Neuronal stem cell (in vitro differentiated cells): ENCODE measurements at regions not wholly inside any gene's neighbourhood (a gene's known extent, or its start where the extent isn't known, plus 50 kb on each side); places are given as distances from the start of the nearest gene placed in this dataset.

Experiments
- DNase-seq: peaks from one replicate; pipeline ENCODE4 v3.0.0-alpha.2; 2013; ENCODE audit warnings: low spot score
- H2AFZ ChIP-seq: one replicate; pipeline ENCODE4 v1.6.1; 2013; ENCODE audit warnings: mild to moderate bottlenecking, low read length, inconsistent platforms
- H2AK5ac ChIP-seq: 2 replicates; pipeline ENCODE4 v1.6.1; 2013; ENCODE audit warnings: low read depth, mild to moderate bottlenecking, inconsistent platforms, low read length, moderate library complexity, mixed read lengths
- H2BK120ac ChIP-seq: 2 replicates; pipeline ENCODE4 v1.6.1; 2013; ENCODE audit warnings: low read depth, mild to moderate bottlenecking, inconsistent platforms, low read length, moderate library complexity, mixed read lengths
- H2BK12ac ChIP-seq: one replicate; pipeline ENCODE4 v1.6.1; 2013; ENCODE audit warnings: low read length, inconsistent platforms
- H2BK15ac ChIP-seq: 2 replicates; pipeline ENCODE4 v1.6.1; 2013; ENCODE audit warnings: mild to moderate bottlenecking, low read length, inconsistent platforms, mixed read lengths
- H2BK5ac ChIP-seq: one replicate; pipeline ENCODE4 v1.6.1; 2013; ENCODE audit warnings: inconsistent platforms, mild to moderate bottlenecking, low read length, moderate library complexity
- H3K14ac ChIP-seq: one replicate; pipeline ENCODE4 v1.6.1; 2013; ENCODE audit warnings: low read length, inconsistent platforms
- H3K18ac ChIP-seq: 2 replicates; pipeline ENCODE4 v1.6.1; 2013; ENCODE audit warnings: low read length, inconsistent platforms
- H3K23ac ChIP-seq: 2 replicates; pipeline ENCODE4 v1.6.1; 2013; ENCODE audit warnings: low read depth, mild to moderate bottlenecking, mixed read lengths, low read length, inconsistent platforms; ENCODE audit not compliant: poor library complexity
- H3K27ac ChIP-seq: replicated peaks from 3 replicates; pipeline ENCODE4 v1.5.1; 2013; ENCODE audit warnings: low read length, inconsistent platforms
- H3K27me3 ChIP-seq, 3 experiments: 2 replicates each; pipeline ENCODE4 v1.6.1; 2013; ENCODE audit warnings: low read length in 3 of 3, mild to moderate bottlenecking in 2 of 3, inconsistent platforms in 1 of 3, low read depth in 1 of 3, mixed read lengths in 1 of 3, moderate library complexity in 1 of 3; ENCODE audit not compliant: control insufficient read depth in 3 of 3, insufficient read depth in 3 of 3
- H3K36me3 ChIP-seq, 2 donors: replicated peaks in 1 of 2; 2 replicates each; pipeline ENCODE4 v1.6.1; 2013; ENCODE audit warnings: low read length in 2 of 2; ENCODE audit not compliant: control insufficient read depth in 2 of 2, insufficient read depth in 2 of 2
- H3K4ac ChIP-seq: 2 replicates; pipeline ENCODE4 v1.6.1; 2013; ENCODE audit warnings: inconsistent platforms, mild to moderate bottlenecking, low read length, moderate library complexity
- H3K4me1 ChIP-seq, 2 donors: 1 replicate in 1 of 2; 2 replicates in 1 of 2; pipeline ENCODE4 v1.6.1; 2013; ENCODE audit warnings: low read length in 2 of 2, low read depth in 1 of 2; ENCODE audit not compliant: control insufficient read depth in 2 of 2, insufficient read depth in 1 of 2
- H3K4me2 ChIP-seq: one replicate; pipeline ENCODE4 v1.6.1; 2013; ENCODE audit warnings: mild to moderate bottlenecking, low read length, inconsistent platforms; ENCODE audit not compliant: insufficient read depth, poor library complexity, severe bottlenecking
- H3K4me3 ChIP-seq, 2 donors: 2 replicates each; pipeline ENCODE4 v1.5.1; 2013; ENCODE audit warnings: low read length in 2 of 2, mild to moderate bottlenecking in 2 of 2, inconsistent platforms in 1 of 2, moderate library complexity in 1 of 2
- H3K79me1 ChIP-seq: one replicate; pipeline ENCODE4 v1.6.1; 2013; ENCODE audit warnings: low read depth, mild to moderate bottlenecking, inconsistent platforms, low read length, moderate library complexity
- H3K9ac ChIP-seq: one replicate; pipeline ENCODE4 v1.6.1; 2013; ENCODE audit warnings: mild to moderate bottlenecking, low read depth, low read length, inconsistent platforms; ENCODE audit not compliant: poor library complexity
- H3K9me3 ChIP-seq, 2 donors: replicated peaks in 1 of 2; 2 replicates each; pipeline versions ENCODE3 to v1.6.1; 2013; ENCODE audit warnings: low read length in 2 of 2, mild to moderate bottlenecking in 2 of 2, inconsistent platforms in 1 of 2, low read depth in 1 of 2, mixed read lengths in 1 of 2, moderate library complexity in 1 of 2; ENCODE audit not compliant: control insufficient read depth in 2 of 2, insufficient read depth in 1 of 2
- H4K8ac ChIP-seq: one replicate; pipeline ENCODE4 v1.6.1; 2013; ENCODE audit warnings: low read depth, mild to moderate bottlenecking, inconsistent platforms, low read length, moderate library complexity
- H4K91ac ChIP-seq: one replicate; pipeline ENCODE4 v1.6.1; 2013; ENCODE audit warnings: low read length, low read depth, mild to moderate bottlenecking, inconsistent platforms; ENCODE audit not compliant: poor library complexity
- WGBS, 2 donors: extraction: QIAGEN DNeasy Blood & Tissue Kit; methylation state at CpG; one replicate each; pipeline ENCODE4 v1.1.7; 2013; ENCODE audit warnings: missing lambda C conversion rate in 2 of 2, mixed read lengths in 1 of 2; ENCODE audit not compliant: insufficient read length in 2 of 2, insufficient replicate concordance in 1 of 2; ENCODE audit errors: extremely low coverage in 2 of 2; 5-methylcytosine and 5-hydroxymethylcytosine counted together

DNA sequence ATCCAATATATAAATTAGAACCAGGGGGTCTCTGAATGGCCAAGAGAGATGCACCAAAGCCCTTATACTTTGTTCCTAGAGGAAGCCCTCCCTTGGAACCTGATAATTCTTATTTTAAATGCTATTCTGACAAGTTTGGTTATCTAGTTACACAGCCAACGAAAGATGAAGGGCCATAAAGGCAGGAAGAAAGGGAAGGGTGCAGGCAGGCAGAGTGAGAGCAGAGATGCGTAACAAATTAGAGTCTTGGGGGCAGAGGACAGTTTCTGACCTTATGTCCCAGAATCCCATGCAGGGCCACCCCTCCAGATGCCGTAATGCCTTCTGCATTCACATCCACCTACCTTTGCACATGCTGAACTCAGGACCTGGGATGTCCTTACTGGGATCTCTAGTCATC, 344.6 kb upstream of the ARID1B start:
- no peaks in the 10 kb centered on the region for H3K27me3 ChIP-seq
- H3K23ac ChIP-seq: no peak overlapping the region
- H3K14ac ChIP-seq: no peak overlapping the region
- no peaks in the 10 kb centered on the region for H3K9me3 ChIP-seq
- DNase-seq: no peak
- WGBS, 2 donors: no CpG with 5 or more reads among the region's 3 CpGs
- H3K27ac ChIP-seq: no peak overlapping the region
- H2AK5ac ChIP-seq: no peak overlapping the region
- no peak overlapping the region for H3K4ac ChIP-seq
- H2AFZ ChIP-seq: no peak overlapping the region
- H2BK5ac ChIP-seq: no peak overlapping the region
- no peak overlapping the region for H3K4me2 ChIP-seq
- H2BK120ac ChIP-seq: no peak overlapping the region
- H2BK12ac ChIP-seq: no peak overlapping the region
- no peaks in the 10 kb centered on the region for H3K79me1 ChIP-seq
- H2BK15ac ChIP-seq: no peak overlapping the region
- no peak overlapping the region for H3K4me3 ChIP-seq
- no peak overlapping the region for H3K9ac ChIP-seq
- H3K4me1 ChIP-seq: no peaks in the 10 kb centered on the region
- H3K36me3 ChIP-seq: no peaks in the 10 kb centered on the region
- H3K18ac ChIP-seq: no peak overlapping the region
- no peak overlapping the region for H4K91ac ChIP-seq
- H4K8ac ChIP-seq: no peak overlapping the region

DNA sequence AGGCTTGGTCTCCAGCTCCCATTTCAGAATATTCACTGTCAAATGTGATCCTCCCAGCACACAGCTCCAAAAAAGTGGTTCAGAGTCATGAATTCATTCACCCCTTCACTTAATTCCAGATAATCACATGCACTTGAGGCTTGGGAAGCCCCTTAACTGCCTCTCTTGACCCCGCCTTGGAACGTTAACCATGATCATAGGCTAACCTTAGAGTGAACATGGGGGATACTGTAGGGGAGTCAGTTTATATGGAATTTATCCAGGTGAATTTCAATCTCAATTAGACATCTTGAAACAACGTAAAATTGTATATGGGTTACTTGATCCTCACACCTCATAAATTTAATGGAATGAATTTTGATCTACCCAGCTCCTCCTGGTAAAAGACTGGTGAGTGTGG, 346.8 kb upstream of the ARID1B start:
- Histone ChIP-seq H4K8ac (no peak overlapping the region), H2BK120ac (no peak overlapping the region)
- no CpG with 5 or more reads among the region's 3 CpGs for WGBS, 2 donors

DNA sequence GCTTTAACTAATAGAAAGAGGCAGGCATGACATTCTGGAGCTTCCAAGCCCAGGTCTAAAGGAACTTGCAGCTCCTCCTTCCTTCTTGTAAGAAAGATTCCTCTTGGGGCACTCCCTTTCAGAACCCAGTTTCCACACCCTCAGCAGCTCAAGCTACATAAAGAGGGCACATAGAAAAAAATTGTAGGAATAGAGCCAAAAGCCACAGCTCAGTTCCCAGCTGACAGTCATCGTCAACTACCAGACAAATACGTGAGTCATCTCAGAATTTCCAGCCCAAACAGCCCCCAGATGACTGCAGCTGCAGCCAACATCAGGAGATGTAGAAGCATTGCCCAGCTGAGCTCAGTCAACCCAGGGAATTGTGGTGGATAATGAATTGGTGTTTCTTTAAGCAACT, 349.8 kb upstream of the ARID1B start:
- Histone ChIP-seq H2AFZ (no peak overlapping the region), H3K4ac (no peak overlapping the region), H2BK12ac (no peak overlapping the region), H3K4me1 (no peaks in the 10 kb centered on the region), H3K4me2 (no peak overlapping the region), H3K14ac (no peak overlapping the region), H4K8ac (no peak overlapping the region), H3K9ac (no peak overlapping the region), H3K79me1 (no peaks in the 10 kb centered on the region), H3K27ac (no peak overlapping the region), H3K36me3 (no peaks in the 10 kb centered on the region), H3K23ac (no peak overlapping the region), H3K27me3 (no peaks in the 10 kb centered on the region), H3K4me3 (no peak overlapping the region), H2BK5ac (no peak overlapping the region), H2BK120ac (no peak overlapping the region), H3K18ac (no peak overlapping the region), H2BK15ac (no peak overlapping the region), H3K9me3 (no peaks in the 10 kb centered on the region), H2AK5ac (no peak overlapping the region), H4K91ac (no peak overlapping the region)
- DNase-seq: no peak
- no CpG with 5 or more reads among the region's 2 CpGs for WGBS, 2 donors

More for the DNA sequence above, 346.8 kb upstream of the ARID1B start:
- Histone ChIP-seq H2BK15ac (no peak overlapping the region), H4K91ac (no peak overlapping the region), H3K9ac (no peak overlapping the region), H2BK12ac (no peak overlapping the region), H3K14ac (no peak overlapping the region), H3K18ac (no peak overlapping the region), H3K4me3 (no peak overlapping the region), H3K4me1 (no peaks in the 10 kb centered on the region), H3K79me1 (no peaks in the 10 kb centered on the region), H3K36me3 (no peaks in the 10 kb centered on the region), H3K23ac (no peak overlapping the region), H3K9me3 (no peaks in the 10 kb centered on the region), H3K27me3 (no peaks in the 10 kb centered on the region), H2BK5ac (no peak overlapping the region), H2AK5ac (no peak overlapping the region), H3K27ac (no peak overlapping the region), H2AFZ (no peak overlapping the region), H3K4me2 (no peak overlapping the region), H3K4ac (no peak overlapping the region)
- no peak for DNase-seq

DNA sequence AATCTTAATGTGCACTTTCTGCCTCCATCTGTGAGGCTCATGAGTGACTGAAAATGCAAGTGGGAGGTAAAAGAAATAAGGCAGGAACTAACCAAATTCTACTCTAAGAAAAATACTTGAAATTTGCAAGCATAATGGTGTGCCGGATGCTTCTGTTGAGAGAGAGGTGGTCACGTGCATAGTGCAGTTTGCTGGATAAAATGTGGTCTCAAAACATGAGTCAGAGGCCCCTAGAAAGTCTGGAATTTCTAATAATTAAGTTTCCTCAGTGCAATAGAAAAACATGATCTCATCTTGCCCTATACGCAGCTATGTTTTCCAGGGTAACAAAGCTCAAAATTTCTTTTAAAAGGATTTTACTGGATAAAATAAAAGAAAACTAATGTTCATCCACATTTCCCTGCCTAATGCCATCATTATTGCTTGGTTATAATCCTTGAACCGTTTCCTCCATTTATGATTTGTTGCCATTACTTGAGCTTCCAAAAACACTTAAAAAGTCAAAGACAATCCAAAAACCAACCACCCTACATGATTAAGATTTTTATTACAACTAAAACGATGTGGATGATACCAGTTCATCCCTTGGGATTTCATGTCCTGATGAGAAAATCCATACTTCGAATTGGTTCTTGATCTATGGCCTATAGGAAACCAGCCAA, 351.7 kb upstream of the ARID1B start:
- Histone ChIP-seq H4K8ac (no peak overlapping the region), H3K4me3 (no peak overlapping the region), H3K79me1 (no peaks in the 10 kb centered on the region), H3K18ac (no peak overlapping the region), H3K36me3 (no peaks in the 10 kb centered on the region), H3K4ac (no peak overlapping the region), H2AFZ (no peak overlapping the region), H2BK15ac (no peak overlapping the region), H4K91ac (no peak overlapping the region), H3K4me1 (no peaks in the 10 kb centered on the region), H3K23ac (no peak overlapping the region), H2BK5ac (no peak overlapping the region), H3K27ac (no peak overlapping the region), H2BK120ac (no peak overlapping the region), H3K4me2 (no peak overlapping the region), H3K14ac (no peak overlapping the region), H2BK12ac (no peak overlapping the region), H3K9me3 (no peaks in the 10 kb centered on the region), H3K27me3 (no peaks in the 10 kb centered on the region), H3K9ac (no peak overlapping the region), H2AK5ac (no peak overlapping the region)
- DNase-seq: no peak
- WGBS, 2 donors: no CpG with 5 or more reads among the region's 6 CpGs
